Heart left ventricle (tissue), 13 donors: ENCODE measurements at regions not wholly inside any gene's neighbourhood (a gene's known extent, or its start where the extent isn't known, plus 50 kb on each side); places are given as distances from the start of the nearest gene placed in this dataset.

Source experiments
- POLR2A ChIP-seq, 2 donors: fragments of 450-650 bp; IDR thresholded peaks; one replicate each; pipeline ENCODE4 v1.6.1; 2017; ENCODE audit warnings: antibody characterized with exemption in 2 of 2, mild to moderate bottlenecking in 2 of 2, moderate library complexity in 2 of 2
- TF ChIP-seq, protein P1 (sequence below), 12 donors: fragments of 200-600 bp; sonication (generic) in 4 of 12; IDR thresholded peaks; one replicate each; pipeline versions ENCODE4 v1.5.0 to v1.8.0; 2018 to 2022; ENCODE audit warnings: antibody characterized with exemption in 12 of 12, mild to moderate bottlenecking in 5 of 12
- donor health status: ischemic (EF 13 %, LVEDD 7.1; RV severe dilation, severe dysfunction).
- donor health status: DM: no; HTN: yes; CAD: no.
- donor health status: DM: no; HTN: no; CAD: no.
- donor health status: ischemic (EF 25% LVEDD 6.9; RV normal size, moderate dysfunction).
- donor health status: ischemic (EF 25% LVEDD 5.7; RV mildly dilated, moderate dysfunction).
- donor health status: ischemic (EF 35%, LVEDD 5.7; RV mildly dilated, moderate dysfunction).
- donor health status: nonischemic (EF 11% LVEDD 7.7; RV severe dilation, severe dysfunction).
- donor health status: DM: yes; HTN: yes; CAD: no.
- donor health status: PGD.
- donor health status: ischemic (EF 29% LVEDD 5.4; RV normal size, mild dysfunction).
- donor health status: nonischemic (EF 23%, LVEDD 6.1; RV moderate dilation, normal function).

GRCh38 chr6:4420160-4420865, 284.9 kb upstream of the ECI2 start:
- no peak for TF ChIP-seq POLR2A (IDR thresholded peaks at IDR 0.05)
- TF ChIP-seq, protein P1, sequence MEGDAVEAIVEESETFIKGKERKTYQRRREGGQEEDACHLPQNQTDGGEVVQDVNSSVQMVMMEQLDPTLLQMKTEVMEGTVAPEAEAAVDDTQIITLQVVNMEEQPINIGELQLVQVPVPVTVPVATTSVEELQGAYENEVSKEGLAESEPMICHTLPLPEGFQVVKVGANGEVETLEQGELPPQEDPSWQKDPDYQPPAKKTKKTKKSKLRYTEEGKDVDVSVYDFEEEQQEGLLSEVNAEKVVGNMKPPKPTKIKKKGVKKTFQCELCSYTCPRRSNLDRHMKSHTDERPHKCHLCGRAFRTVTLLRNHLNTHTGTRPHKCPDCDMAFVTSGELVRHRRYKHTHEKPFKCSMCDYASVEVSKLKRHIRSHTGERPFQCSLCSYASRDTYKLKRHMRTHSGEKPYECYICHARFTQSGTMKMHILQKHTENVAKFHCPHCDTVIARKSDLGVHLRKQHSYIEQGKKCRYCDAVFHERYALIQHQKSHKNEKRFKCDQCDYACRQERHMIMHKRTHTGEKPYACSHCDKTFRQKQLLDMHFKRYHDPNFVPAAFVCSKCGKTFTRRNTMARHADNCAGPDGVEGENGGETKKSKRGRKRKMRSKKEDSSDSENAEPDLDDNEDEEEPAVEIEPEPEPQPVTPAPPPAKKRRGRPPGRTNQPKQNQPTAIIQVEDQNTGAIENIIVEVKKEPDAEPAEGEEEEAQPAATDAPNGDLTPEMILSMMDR (IDR thresholded peaks at IDR 0.05) = no peak
